ENCODE measurements at regions not wholly inside any gene's neighbourhood (a gene's known extent, or its start where the extent isn't known, plus 50 kb on each side); places are given as distances from the start of the nearest gene placed in this dataset.

DNA sequence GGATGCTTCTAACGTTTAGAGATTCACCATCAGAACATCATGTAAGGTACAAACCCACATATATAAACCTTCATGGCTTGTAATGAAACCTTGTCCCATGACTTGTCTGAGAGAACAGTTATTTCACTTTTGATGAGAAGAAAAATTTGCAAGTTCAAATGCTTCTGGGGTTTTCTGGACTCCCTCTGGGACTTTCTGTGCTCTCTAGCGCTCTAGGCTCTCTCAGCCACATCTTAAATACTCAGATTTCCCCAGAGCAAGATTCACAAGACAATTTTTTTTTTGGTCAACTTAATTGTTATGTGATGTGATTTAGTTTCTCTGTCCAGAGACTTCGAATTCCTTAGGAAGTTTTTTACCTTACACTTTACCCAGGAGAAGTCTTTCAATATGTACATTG lies 282.8 kb upstream of the EDNRB start:
- DNase-seq = no peak

DNA sequence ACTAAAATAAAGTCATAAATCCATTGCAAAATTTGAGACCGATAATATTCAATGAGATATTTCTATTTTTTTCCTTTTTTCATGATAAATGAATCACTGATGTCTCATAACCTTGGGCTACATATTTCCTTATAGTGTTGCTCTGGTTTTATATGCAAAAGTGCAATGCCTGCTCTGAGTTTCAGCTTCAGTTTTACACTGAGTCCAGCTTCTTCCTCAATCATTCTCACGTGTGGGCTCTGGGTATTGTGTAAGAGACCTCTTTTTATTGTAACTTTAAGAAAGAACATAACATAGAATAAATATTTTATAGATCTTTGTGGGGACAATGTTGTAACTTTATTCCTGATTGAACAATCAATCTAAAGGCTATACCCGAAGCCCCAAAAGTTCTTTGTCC lies 280.2 kb upstream of the EDNRB start:
- DNase-seq = no peak

DNA sequence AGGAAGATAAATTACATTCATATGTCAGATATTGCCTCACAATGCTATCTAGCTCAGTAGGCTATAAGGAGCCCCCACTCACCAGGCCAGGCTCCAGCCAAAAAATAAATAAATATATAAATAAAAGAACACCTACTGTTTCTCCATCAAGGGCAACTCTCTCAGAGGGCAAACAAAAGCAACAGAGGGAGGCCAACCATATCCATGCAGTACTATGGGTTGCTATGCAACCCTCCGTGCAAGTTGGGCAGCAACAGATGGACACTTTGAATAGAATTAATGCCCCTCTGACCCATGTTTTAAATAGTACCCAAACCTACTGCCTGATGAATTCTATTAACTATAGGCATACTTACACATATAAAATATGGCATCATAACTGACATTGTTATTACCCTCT lies 279.8 kb upstream of the EDNRB start:
- DNase-seq = peak; percentile 90

DNA sequence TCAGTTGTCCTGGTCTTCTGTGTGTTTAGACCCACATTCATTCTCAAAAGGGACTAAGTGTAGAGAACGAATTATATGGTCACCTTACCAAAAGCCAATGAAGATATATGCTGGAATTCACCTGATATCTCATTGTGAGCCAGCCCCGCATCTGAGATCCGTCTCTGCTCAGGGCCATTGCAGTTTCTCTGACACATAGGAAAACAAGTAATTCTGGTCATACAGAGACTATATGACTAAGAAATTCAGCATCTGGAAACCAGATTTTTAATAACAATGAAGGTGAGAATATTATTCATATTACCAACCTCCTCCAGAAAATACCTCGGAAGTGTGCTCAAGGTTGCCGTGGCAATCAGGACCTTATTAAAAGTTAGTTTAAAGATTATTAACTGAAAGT lies 278.6 kb upstream of the EDNRB start:
- DNase-seq = no peak

DNA sequence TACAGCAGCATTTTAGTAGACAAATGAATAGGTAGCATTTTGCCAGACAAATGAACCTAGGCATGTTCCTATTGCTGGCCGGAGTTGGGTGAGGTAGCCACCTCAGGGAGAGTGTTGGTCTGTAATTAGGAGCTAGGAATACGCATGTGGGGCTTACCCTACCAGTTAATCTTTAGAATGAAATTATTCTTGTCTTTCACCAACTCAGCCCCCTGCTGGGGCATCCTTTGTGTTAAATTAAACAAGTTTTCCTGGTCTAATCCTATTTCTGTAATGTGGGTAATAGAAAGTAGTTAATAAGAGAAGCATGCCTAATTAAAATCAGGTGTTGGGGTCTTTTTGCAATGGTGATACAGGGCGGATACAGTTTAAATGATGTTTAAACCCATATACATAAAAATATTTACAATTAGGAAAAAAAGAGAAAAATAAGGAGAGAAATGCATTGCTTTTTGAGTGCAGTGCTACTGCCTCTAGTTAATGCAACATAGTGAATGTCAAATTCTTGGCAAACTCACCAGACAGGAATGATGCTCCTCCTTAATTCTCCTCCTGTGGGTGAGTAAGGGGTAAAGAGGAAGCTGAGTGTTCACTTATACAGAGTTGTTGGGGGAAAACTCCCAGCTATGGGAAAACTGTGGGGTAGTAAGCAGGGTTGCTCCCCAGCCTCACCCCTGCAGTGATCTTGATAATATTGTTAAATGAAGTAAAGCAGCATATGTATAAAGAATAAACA lies 276.4 kb upstream of the EDNRB start:
- no peak for DNase-seq

DNA sequence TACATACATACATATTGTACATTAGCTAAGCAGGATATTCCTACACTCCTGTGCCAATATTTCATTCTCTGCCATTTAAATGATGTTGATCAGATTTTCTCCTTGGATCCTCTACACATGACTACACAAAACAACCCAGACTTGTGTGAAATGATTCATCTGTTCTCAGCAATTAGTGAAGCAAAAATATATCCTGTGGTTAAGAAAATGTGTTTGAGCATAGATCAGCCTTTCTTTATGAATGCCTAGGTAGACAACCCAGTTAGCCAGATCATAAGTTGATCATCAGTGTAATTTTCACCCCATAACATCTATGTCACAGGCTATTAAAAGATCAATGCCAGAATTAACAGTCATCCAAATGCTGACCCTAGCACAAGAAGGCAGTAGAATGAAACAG lies 275.2 kb upstream of the EDNRB start:
- no peak for DNase-seq

DNA sequence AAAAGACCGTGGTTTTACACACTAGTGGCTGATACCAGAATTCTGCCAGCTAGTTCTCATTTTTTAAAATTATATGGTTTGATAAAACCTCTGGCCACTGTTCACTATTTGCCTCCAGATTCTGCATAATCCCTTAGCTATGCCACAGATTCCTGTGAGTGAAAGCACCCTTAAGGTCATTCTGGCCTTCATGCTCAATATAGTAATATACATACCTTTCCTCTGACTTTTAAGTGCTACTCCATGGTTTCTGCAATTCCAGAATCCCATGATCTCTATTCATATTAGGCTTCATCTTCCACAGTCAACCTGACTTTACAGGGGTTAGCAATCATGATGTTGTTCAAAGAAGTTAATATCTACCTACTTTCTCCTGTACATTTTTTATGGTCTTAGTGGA lies 274.1 kb upstream of the EDNRB start:
- no peak for DNase-seq

DNA sequence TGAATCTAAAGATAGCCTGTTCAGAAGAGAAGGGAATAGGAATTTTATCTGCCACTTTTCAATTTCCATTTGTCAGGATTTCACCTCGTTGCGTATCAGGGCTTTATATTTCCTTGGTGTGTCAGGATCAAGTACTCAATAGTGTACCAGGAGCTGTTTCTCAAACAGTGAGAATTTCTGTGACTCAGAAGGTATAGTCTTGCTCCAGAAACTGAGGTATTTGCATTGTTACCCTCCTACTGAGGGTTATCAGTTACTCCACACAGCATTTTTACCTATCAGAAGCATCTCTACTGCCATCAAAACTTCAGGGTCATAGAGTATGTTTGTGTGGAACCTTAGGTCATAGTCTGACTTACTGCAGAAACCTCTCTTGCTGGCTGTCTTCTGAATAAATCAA lies 271.7 kb upstream of the EDNRB start:
- no peak for DNase-seq

DNA sequence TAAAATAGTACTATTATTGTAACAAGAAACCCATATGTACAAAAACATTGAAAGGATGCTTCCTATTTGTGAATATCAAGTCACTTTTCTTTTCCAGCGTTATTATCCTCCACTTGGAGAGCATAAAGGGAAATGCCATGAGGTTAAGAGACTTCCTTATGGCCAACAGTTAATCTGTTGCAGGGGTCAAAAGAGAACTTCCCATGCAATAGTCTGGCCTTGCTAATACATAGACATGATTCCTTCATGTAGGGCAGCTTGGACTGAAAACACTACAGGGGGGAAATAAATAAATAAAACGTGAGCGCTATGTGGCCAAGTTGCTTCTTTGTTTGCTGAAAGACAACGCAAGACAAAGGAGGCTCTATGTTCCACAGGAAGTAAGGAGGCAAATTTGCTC lies 269.1 kb upstream of the EDNRB start:
- DNase-seq = no peak

DNA sequence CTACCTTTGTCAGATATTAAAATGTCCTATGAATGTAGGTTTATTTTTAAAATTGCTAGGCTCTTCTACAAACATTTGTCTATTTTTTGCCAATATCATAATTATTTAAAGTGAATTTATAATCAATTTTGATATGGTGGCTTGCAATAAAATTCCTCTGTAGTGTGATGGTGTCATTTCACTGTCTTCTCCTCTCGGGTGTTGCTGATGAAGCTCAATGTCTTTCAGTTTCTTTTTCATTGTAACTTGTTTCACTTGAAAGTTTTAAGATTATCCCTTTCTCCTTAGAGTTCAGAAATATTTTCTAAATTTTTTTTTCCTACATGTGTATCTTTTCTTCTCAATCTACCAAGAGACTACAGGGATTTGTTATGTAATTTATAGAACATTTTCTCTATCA lies 267.1 kb upstream of the EDNRB start:
- DNase-seq = no peak

DNA sequence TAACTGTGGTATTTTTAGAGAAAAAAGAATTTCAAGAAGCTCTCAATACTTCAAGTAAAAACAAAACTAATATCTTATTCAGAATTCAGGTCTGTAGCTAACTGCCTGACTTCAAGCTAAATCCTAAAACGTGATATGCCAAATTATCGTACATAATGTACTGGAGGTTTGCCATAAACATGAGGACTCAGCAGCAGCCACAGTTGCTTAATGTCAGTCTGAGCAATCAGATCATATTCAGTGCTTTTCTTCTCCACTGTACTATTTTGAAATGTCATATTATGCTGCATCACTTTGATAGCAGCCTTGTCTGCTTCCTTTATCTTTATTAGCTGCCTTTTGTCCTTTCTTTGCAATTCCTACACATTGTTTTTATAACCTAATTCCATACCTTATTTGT lies 265.1 kb upstream of the EDNRB start:
- no peak for DNase-seq

DNA sequence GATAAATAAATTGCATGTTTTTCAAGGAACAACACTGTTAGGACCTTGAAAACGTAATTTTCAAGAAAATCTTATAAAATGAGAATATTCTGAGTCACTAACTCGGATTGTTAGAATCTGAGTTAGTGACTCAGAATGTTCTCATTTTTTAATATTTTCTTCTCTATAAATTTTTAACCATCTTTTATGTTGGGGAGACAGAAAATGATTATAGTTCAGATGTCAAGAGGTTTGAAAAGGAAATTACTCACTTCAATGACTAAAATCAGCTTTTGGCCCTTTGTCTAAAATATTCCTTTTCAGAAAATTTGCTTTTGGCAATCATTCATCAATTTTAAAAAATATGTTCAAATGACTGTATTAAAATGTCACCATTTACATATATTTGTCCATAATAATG lies 264.2 kb upstream of the EDNRB start:
- no peak for DNase-seq

DNA sequence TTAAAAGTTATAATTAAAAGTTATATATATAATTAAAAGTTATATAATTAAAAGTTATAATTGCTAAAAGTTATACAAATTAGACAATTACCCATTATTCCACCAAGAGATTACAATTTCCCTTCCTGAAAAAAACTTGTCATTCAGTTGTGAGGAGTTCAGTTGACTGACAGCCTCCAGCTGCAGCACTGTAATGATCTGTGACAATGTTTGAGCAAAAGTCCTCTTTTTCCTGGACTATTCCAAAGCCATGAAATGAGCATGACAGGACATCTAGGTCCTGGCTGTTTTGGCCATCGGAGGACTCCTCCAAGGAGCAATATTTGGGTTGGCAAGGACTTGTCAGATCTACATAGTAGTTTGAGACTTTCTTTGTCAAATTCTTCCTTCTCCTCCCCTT lies 258.7 kb upstream of the EDNRB start:
- no peak for DNase-seq

DNA sequence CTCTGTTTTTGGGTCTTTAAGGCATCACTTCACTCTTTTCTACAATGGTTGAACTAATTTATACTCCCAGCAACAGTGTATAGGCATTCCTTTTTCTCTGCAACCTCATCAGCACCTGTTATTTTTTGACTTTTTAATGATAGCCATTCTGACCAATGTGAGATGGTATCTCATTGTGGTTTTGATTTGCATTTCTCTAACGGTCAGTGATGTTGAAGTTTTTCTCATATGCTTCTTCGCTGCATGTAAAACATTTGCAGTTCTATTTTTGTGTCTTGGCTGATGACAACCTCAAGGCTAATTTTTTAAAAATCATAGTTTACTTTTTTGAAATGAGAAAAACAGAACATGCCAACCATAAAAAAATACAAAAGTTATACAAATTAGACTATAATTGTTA lies 258.2 kb upstream of the EDNRB start:
- DNase-seq = no peak

DNA sequence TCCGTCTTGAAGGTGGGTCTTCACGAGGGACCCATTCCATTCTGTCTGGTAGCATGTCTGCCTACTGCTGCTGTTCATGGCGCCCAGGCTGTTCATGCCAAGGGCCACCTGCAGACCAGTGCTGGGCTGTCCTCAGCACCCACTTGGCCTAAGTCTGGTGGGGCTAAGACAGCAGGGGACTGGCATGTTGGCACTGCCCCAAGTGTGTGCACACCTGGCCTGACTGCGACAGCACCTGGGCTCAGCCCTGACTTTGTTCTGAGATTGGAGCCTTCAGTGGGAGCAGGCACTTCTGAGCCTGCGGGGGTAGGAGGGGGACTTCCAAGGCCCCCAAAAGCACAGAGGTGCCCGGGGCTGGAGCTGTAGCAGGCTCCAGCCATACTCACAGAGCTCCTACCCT lies 250.8 kb upstream of the EDNRB start:
- no peak for DNase-seq

DNA sequence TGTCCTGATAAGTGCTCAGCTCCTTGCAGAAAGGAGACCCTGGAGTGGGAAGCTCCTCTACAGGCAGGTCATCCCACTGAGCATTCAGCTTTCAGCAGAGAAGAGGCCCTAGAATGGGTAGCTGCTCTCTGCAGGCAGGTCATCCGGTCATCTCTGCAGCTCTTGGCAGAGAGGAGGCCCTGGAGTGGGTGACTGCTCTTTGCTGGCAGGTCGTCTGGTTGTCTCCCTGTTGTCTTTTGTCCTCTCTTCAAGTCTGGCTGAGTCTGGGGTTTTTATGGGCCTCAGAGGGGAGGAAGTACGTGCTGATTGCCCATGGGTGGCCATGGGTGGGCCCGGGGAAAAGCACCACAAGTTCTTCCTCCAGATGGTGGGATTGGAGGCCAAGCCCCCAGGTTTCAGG lies 250.3 kb upstream of the EDNRB start:
- no peak for DNase-seq

DNA sequence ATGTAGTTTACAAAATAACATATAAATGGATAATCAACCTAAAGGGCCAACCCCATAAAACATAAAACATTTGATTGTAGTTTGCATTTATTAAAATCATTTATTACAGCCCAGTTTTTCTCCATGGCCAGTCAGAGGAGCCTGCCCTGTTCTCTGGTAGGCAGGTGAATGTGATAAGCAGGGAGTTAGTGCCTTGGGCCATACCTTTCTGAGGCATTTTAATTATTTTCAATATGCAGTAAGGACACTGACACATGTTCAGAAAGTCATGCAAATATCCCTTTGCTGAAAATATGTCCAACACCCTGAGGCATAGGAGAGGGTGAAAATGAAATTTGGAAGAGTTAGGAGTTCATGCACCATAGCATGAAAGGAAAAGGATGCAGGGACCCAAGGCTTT lies 242.6 kb upstream of the EDNRB start:
- no peak for DNase-seq

DNA sequence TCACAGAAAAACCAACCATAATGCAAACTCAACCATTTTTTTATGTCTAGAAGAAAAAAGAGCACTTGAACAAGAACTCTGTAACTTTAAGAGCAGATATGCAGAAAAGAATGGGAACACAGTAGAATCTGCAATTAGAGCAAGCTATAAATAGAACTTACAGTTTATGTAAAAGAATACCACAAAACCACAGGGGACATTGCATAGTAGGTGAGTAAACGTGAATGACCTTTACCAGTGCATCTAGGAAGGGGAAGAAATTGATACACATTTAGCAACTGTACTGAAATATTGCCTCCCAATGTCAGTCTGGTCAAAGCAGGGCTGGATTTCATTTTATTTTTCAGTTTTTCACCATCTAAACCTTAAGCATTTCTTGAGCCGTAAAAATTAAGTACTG lies 242.2 kb upstream of the EDNRB start:
- DNase-seq = no peak

DNA sequence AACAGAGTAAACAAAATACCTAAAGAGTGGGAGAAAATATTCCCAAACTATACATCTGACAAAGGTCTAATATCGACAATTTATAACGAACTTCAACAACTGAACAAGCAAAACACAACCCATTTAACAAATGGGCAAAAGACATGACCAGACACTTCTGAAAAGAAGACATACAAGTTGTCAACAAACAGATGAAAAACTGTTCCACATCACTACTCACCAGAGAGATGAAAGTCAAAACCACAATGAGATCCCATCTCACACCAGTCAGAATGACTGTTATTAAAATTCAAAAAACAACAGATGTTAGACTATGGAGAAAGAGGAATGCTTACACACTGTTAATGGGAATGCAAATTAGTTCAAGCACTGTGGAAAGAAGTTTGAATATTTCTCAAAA lies 233.8 kb upstream of the EDNRB start:
- no peak for DNase-seq

DNA sequence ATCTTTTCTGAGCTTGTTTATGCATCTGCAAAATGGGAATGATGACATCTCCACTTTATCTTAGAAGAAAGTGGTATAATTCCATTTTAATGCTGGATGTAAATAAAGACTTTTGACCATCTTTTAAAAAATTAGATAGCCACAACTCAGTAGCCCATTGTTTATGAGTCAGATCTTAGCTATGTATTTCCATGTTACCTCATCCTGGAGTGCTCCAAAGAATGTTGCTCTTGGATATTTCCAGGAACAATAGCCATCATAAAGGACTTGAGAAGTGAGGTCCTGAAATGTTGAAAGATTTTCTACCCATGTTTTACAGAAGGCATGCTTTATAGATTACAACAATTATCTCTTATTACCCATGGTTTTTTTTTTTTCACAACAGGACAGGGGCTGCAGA lies 229.3 kb upstream of the EDNRB start:
- no peak for DNase-seq

DNA sequence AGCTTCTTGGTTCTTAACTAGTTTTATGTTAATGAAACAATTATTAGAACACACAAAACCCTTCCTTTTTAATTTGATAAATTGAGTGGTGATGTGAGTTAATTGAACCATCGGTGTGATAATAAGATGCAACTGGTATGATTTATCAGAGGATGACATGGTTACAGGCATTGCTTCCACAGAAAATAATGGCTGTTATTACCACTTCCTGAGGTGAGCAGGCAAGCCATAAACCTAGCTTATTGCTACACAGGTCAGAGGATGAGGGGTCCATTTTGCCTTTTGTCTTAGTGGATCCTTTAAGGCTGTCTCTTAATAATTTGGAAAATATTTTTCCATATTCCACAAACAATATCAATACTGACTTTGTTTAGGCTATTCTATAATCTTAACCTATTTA lies 226.6 kb upstream of the EDNRB start:
- no peak for DNase-seq

DNA sequence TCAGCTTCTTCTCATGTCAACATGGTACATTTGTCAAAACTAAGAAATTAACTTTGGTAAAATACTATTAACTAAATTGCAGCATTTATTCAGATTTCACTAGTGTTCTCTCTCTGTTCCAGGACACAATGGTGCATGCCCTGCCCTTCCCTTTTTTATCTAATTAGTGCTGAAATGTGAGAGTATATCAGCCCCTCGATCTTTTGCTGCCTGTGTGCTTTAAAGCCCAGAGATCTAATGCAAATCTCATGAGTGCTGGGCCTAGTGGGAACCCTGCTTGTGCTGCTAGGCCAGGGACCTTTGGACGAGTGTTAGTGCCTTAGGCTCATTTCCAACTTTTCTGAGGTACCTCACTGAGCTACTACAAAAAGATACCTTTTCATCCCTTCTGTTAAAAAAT lies 221.1 kb upstream of the EDNRB start:
- DNase-seq = no peak

DNA sequence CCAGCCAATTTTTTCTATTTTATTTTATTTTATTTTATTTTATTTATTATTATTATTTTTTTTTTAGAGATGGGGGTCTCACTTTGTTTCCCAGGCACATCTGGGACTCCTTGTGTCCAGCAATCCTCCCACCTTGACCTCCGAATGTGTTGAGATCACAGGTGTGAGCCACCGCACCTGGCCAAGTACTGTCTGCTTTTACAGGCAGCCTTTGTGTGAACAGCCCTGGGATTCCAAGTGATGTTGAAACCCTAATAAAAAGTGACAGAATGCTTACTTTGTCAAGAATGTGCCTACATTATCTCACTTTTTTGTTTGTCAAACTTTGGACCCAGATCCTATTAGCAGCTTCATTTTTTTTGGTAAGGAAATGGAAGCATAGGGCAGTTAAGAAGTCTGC lies 220.1 kb upstream of the EDNRB start:
- DNase-seq = no peak

DNA sequence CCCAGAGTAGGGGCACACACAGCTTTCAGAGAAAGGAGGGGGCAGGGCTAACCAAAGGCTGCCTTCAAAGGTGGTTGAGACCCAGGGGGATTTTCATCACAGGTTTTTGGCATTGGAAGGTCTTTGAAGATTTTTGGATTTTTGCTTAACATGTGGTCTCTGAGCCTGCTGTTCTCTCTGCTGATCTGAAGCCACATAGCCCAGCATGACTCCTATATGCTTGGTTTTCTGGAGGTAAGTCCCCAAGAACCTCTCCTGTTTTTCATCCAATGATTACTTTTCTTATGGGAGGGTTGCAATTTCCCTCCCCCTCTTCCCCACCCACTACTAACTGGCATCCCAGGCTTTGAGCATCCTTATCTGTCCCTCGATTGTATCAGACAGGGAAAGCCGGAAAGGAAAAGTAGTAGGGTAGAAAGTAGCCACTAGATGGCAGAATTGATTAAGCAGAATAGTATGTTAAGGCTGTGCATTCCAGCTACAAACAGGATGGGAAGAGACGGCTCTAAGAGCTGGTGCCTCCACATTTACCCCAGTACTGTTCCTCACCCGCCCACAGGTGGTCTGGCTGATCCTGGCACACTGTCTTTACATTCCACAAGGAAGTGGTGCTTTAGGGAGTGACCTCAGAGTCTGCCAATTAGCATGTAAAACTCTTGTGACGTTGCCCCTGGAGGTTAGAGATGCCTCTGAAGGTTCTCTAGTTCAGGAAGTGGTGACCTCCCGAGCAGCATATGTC lies 218.9 kb upstream of the EDNRB start:
- peak; percentile 92 for DNase-seq

DNA sequence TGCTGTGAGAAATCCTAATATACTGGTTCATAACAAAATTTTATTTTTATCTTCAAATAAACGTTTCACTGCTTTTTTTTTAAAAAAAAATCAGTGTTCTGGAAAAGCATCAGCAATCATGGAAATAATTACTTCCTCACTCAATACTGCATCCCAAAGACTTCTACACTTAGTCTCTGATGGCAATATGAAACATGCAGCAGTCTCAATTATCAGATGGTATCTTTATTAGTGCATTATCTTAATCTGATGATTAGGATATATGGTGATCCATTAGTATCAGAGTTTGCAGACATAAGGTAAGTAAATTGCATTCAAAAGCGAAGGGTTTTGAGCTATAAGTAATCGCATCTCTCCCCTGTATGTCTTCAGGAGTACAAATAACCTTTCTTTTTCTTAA lies 218.3 kb upstream of the EDNRB start:
- DNase-seq = no peak

All from NCI-H1092 treated with DMSO at 0.1 percent for 48 hours (cell line).